Mucosa of descending colon (tissue), 3 donors: ENCODE measurements at regions not wholly inside any gene's neighbourhood (a gene's known extent, or its start where the extent isn't known, plus 50 kb on each side); places are given as distances from the start of the nearest gene placed in this dataset.

Source experiments
- ATAC-seq: fragments of 200-7000 bp; cut with Tn5 transposase; one replicate; pipeline ENCODE4 v1.9.1; 2020; ENCODE audit warnings: mild to moderate bottlenecking, moderate library complexity
- DNase-seq, 3 donors: peaks; one replicate each; pipeline ENCODE4 v3.0.0-alpha.2; 2020
- H3K36me3 ChIP-seq: fragments of 200-600 bp; one replicate; pipeline ENCODE4 v1.8.0; 2021; ENCODE audit warnings: low read depth, mild to moderate bottlenecking
- H3K4me1 ChIP-seq: fragments of 200-600 bp; one replicate; pipeline ENCODE4 v1.8.0; 2021; ENCODE audit warnings: low read depth, mild to moderate bottlenecking
- H3K4me3 ChIP-seq: fragments of 200-600 bp; one replicate; pipeline ENCODE4 v1.8.0; 2021; ENCODE audit warnings: mild to moderate bottlenecking
- H3K9me3 ChIP-seq: fragments of 200-600 bp; one replicate; pipeline ENCODE4 v1.8.0; 2021; ENCODE audit warnings: mild to moderate bottlenecking
- intact Hi-C, 2 donors: fragments of 100-400 bp; cut with DNase I in 1 of 2; cut with micrococcal nuclease in 1 of 2; formaldehyde crosslinking; loops; one replicate each; pipeline versions ENCODE4 v1.11.0 to v1.11.1; 2022; cut with DNase I, micrococcal nuclease
- TF ChIP-seq, protein P1 (sequence below): fragments of 200-600 bp; IDR thresholded peaks from one replicate; pipeline ENCODE4 v1.8.0; 2022; ENCODE audit warnings: antibody characterized with exemption, mild to moderate bottlenecking
- donor health status: DM: no; HTN: no; CAD: no; lungs with moderate emphysema.
- donor health status: DM: no; HTN: no; CAD: no.
- donor health status: DM: no; HTN: yes; CAD: no.

DNA sequence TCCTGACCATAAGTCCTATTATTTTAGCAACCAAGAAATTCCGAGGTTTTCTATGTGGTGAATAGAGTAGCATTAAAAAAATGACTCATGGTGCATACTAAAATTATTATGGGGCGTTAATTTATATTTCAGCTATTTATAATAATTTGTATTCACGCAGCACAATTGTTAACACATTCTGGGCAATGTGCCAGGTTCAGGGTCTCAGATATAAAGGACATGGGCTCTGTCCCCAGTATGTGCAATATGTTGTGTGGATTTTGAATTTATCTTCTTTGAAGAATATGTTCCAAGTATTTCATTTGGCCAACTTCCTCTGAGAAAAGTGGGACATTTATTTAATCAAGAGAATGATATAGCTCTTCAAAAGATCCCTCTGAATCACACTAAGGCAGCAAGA, 1434.7 kb upstream of the PRR20A start:
- intact Hi-C loops = no loop called here
- Histone ChIP-seq H3K9me3 (peaks cover 28% of the 10 kb centered on the region), H3K36me3 (no peaks in the 10 kb centered on the region), H3K4me3 (no peak overlapping the region), H3K4me1 (no peaks in the 10 kb centered on the region)
- TF ChIP-seq, protein P1, sequence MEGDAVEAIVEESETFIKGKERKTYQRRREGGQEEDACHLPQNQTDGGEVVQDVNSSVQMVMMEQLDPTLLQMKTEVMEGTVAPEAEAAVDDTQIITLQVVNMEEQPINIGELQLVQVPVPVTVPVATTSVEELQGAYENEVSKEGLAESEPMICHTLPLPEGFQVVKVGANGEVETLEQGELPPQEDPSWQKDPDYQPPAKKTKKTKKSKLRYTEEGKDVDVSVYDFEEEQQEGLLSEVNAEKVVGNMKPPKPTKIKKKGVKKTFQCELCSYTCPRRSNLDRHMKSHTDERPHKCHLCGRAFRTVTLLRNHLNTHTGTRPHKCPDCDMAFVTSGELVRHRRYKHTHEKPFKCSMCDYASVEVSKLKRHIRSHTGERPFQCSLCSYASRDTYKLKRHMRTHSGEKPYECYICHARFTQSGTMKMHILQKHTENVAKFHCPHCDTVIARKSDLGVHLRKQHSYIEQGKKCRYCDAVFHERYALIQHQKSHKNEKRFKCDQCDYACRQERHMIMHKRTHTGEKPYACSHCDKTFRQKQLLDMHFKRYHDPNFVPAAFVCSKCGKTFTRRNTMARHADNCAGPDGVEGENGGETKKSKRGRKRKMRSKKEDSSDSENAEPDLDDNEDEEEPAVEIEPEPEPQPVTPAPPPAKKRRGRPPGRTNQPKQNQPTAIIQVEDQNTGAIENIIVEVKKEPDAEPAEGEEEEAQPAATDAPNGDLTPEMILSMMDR = no peak
- no peak for ATAC-seq
- no peak for DNase-seq

GRCh38 chr13:55714120-55714519, 1426.6 kb upstream of the PRR20A start:
- TF ChIP-seq, protein P1 = no peak
- DNase-seq (no peak), ATAC-seq (no peak)
- intact Hi-C loops = no loop called here
- peaks cover 30% of the 10 kb centered on the region for H3K9me3 ChIP-seq
- H3K36me3 ChIP-seq = no peaks in the 10 kb centered on the region
- H3K4me1 ChIP-seq = no peaks in the 10 kb centered on the region
- no peak overlapping the region for H3K4me3 ChIP-seq

- intact Hi-C loops = no loop called here
- DNase-seq = no peak
- no peak for ATAC-seq
- peaks cover 36% of the 10 kb centered on the region for H3K9me3 ChIP-seq
- no peaks in the 10 kb centered on the region for H3K4me1 ChIP-seq
- TF ChIP-seq, protein P1 = no peak
- H3K36me3 ChIP-seq = no peaks in the 10 kb centered on the region
- no peak overlapping the region for H3K4me3 ChIP-seq
These were observed 1413.0 kb upstream of the PRR20A start for GRCh38 chr13:55727683-55728082.

DNA sequence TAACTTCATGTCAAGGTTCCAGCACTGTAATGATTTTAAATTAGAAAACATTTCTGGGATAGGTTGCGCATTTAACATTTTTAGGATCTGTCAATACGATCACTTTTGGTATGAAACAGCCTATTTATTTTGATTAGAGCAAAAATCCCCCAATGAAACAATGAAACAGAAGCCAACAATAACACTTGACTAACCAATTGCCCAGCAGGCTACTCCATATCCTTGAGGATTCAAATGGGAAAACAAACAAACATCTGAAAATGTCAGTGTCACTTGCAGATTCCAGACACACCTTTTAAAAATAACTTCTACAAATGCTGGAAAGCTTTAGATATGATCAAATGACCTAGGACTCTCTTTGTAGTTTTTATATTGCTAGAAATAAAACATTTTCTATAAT, 1412.5 kb upstream of the PRR20A start:
- intact Hi-C loops = no loop called here
- Histone ChIP-seq H3K4me3 (no peak overlapping the region), H3K4me1 (no peaks in the 10 kb centered on the region), H3K9me3 (peaks cover 40% of the 10 kb centered on the region), H3K36me3 (no peaks in the 10 kb centered on the region)
- ATAC-seq (no peak), DNase-seq (no peak)
- TF ChIP-seq, protein P1 = no peak

GRCh38 chr13:55745828-55746227, 1394.9 kb upstream of the PRR20A start:
- ATAC-seq = no peak

More at GRCh38 chr13:55745828-55746227, 1394.9 kb upstream of the PRR20A start:
- DNase-seq = no peak
- H3K4me1 ChIP-seq = no peaks in the 10 kb centered on the region
- H3K9me3 ChIP-seq = peaks cover 19% of the 10 kb centered on the region
- intact Hi-C loops = no loop called here
- no peaks in the 10 kb centered on the region for H3K36me3 ChIP-seq
- H3K4me3 ChIP-seq = no peak overlapping the region
- TF ChIP-seq, protein P1 = no peak
